Endodermal cell (in vitro differentiated cells): ENCODE measurements at regions not wholly inside any gene's neighbourhood (a gene's known extent, or its start where the extent isn't known, plus 50 kb on each side); places are given as distances from the start of the nearest gene placed in this dataset.

Experiments used
- DNase-seq: peaks from one replicate; pipeline ENCODE4 v3.0.0-alpha.2; 2017
- H3K27ac ChIP-seq: 2 replicates; pipeline ENCODE4 v1.5.1; 2013; ENCODE audit warnings: mild to moderate bottlenecking, low read depth, low read length, moderate library complexity
- H3K27me3 ChIP-seq: 2 replicates; pipeline ENCODE4 v1.6.1; 2013; ENCODE audit warnings: mild to moderate bottlenecking, low read length, moderate library complexity; ENCODE audit not compliant: insufficient read depth, control insufficient read depth, poor library complexity, severe bottlenecking
- H3K36me3 ChIP-seq: 2 replicates; pipeline ENCODE4 v1.7.0; 2013; ENCODE audit warnings: mild to moderate bottlenecking, low read length, moderate library complexity; ENCODE audit not compliant: control insufficient read depth, insufficient read depth
- H3K4me1 ChIP-seq: one replicate; pipeline ENCODE4 v1.7.0; 2013; ENCODE audit warnings: low read length; ENCODE audit not compliant: control insufficient read depth, insufficient read depth
- H3K4me3 ChIP-seq: 2 replicates; pipeline ENCODE4 v1.5.1; 2013; ENCODE audit warnings: mild to moderate bottlenecking, low read length, moderate library complexity
- H3K9ac ChIP-seq: 2 replicates; pipeline ENCODE4 v1.6.1; 2013; ENCODE audit warnings: mild to moderate bottlenecking, low read length, moderate library complexity; ENCODE audit not compliant: poor library complexity, severe bottlenecking; ENCODE audit errors: extremely low read depth
- H3K9me3 ChIP-seq: 2 replicates; pipeline ENCODE4 v1.6.1; 2013; ENCODE audit warnings: mild to moderate bottlenecking, low read length, moderate library complexity; ENCODE audit not compliant: control insufficient read depth
- H3K27ac Mint-ChIP-seq: 2 replicates; pipeline ENCODE4 v1.8.0; 2020; ENCODE audit warnings: mixed read lengths
- H3K27me3 Mint-ChIP-seq: 2 replicates; pipeline ENCODE4 v1.8.0; 2021; ENCODE audit warnings: mild to moderate bottlenecking, mixed read lengths; ENCODE audit not compliant: insufficient read depth
- H3K36me3 Mint-ChIP-seq: 2 replicates; pipeline ENCODE4 v1.8.0; 2020; ENCODE audit warnings: low read depth, mixed read lengths
- H3K4me1 Mint-ChIP-seq: 2 replicates; pipeline ENCODE4 v1.8.0; 2020; ENCODE audit warnings: mixed read lengths
- H3K4me3 Mint-ChIP-seq: 2 replicates; pipeline ENCODE4 v1.8.0; 2020; ENCODE audit warnings: mild to moderate bottlenecking, moderate library complexity, mixed read lengths
- H3K9me3 Mint-ChIP-seq: 2 replicates; pipeline ENCODE4 v1.8.0; 2020; ENCODE audit warnings: mild to moderate bottlenecking, mixed read lengths
- WGBS, 2 experiments: methylation state at CpG; one replicate each; pipeline versions ENCODE4 v1.1.5 to v1.1.7; 2013; ENCODE audit warnings: missing lambda C conversion rate in 2 of 2, mixed read lengths in 1 of 2; ENCODE audit not compliant: insufficient coverage in 1 of 2, insufficient read length in 1 of 2; 5-methylcytosine and 5-hydroxymethylcytosine counted together
- TF ChIP-seq, protein P1 (sequence below): fragments of 200-600 bp; sonication (generic); conservative IDR thresholded peaks from 2 replicates; pipeline ENCODE4 v1.5.0; 2021; ENCODE audit warnings: antibody characterized with exemption, mild to moderate bottlenecking

DNA sequence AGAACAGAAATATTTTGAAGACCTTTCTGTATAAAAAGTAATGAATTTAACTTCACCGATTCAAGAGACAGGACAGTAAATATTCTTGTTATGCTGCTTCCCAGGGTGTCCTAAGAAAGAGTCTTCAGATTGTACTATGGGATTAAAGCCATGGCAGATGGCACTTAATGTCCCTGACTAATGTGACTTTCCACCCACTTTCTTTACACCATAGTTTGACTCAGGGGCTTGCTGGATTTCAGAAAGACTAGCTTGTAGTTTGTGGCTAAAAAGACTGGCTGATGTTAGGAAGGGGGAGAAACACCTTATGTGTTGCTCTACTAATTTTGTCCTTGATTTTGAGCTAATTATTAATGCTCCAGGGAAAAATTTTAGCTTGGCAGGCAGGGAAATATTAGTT, 75.9 kb downstream of the UTRN start:
- Histone ChIP-seq H3K9me3 (no peaks in the 10 kb centered on the region), H3K9ac (no peak overlapping the region), H3K4me1 (peaks cover 5% of the 10 kb centered on the region), H3K27me3 (no peaks in the 10 kb centered on the region), H3K4me3 (no peak overlapping the region), H3K36me3 (no peaks in the 10 kb centered on the region), H3K27ac (no peak overlapping the region)
- no peak for DNase-seq
- Mint-ChIP-seq H3K36me3 (no peaks in the 10 kb centered on the region), H3K4me1 (peaks cover 22% of the 10 kb centered on the region), H3K4me3 (no peak overlapping the region), H3K27me3 (no peaks in the 10 kb centered on the region), H3K27ac (no peak overlapping the region), H3K9me3 (no peaks in the 10 kb centered on the region)
- WGBS, 2 experiments, result 97 to 100% methylated on average over 1 of the region's 1 CpG
- TF ChIP-seq, protein P1, sequence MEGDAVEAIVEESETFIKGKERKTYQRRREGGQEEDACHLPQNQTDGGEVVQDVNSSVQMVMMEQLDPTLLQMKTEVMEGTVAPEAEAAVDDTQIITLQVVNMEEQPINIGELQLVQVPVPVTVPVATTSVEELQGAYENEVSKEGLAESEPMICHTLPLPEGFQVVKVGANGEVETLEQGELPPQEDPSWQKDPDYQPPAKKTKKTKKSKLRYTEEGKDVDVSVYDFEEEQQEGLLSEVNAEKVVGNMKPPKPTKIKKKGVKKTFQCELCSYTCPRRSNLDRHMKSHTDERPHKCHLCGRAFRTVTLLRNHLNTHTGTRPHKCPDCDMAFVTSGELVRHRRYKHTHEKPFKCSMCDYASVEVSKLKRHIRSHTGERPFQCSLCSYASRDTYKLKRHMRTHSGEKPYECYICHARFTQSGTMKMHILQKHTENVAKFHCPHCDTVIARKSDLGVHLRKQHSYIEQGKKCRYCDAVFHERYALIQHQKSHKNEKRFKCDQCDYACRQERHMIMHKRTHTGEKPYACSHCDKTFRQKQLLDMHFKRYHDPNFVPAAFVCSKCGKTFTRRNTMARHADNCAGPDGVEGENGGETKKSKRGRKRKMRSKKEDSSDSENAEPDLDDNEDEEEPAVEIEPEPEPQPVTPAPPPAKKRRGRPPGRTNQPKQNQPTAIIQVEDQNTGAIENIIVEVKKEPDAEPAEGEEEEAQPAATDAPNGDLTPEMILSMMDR, result no peak

DNA sequence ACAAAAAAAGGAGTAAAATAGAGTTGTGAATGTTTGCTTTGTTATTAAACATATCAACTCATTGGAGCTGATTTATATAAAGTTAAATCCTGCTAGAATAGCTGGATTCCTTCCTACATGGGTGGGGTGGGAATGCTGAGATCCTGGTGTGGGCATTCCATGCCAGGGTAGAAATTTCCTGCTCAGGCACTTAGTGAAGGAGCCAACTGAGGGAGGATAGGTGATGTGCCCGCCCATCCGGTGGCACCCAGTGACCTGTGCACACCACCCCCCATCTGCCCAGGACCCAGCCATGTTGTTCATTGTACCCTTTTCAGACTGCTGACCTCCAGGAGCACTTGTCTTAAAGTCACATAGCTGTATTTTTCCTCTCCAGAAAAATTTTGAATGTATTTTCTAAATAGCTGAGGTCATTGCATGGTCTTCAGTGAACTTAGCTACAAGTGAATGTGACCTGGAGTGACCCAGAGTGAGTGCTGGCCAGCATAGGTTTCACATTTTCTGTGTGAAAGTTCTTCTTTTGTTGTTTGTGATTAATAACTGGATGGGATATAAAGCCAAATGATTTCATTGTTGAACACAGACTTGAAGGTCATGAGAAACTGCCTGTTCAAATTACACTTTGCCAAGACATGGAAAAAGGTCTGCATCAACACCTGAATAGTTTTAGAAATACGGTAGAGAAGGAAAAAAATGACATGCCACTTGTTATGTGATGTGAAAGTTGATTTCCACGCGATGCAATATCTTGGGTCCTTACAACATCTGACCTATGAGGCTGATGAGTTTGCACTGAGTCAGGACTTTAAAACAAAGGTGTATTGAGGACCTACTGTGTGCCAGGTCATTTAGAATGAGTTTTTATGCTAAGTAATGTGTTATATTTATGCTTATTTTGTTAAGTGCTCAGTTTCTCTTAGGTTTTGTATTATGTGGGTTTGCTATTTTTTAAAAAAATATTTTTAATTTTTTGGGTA, 77.2 kb downstream of the UTRN start:
- Mint-ChIP-seq H3K4me3 (no peak overlapping the region), H3K9me3 (no peaks in the 10 kb centered on the region), H3K27ac (no peak overlapping the region), H3K36me3 (no peaks in the 10 kb centered on the region), H3K27me3 (no peaks in the 10 kb centered on the region), H3K4me1 (peaks cover 22% of the 10 kb centered on the region)
- no peak overlapping the region for H3K9ac ChIP-seq
- no peaks in the 10 kb centered on the region for H3K9me3 ChIP-seq
- TF ChIP-seq, protein P1, result no peak
- no peaks in the 10 kb centered on the region for H3K36me3 ChIP-seq
- H3K27ac ChIP-seq, result no peak overlapping the region
- peaks cover 5% of the 10 kb centered on the region for H3K4me1 ChIP-seq
- no peak overlapping the region for H3K4me3 ChIP-seq
- no peaks in the 10 kb centered on the region for H3K27me3 ChIP-seq
- DNase-seq, result no peak
- 91 to 92% methylated on average over 5 of the region's 5 CpGs for WGBS, 2 experiments

DNA sequence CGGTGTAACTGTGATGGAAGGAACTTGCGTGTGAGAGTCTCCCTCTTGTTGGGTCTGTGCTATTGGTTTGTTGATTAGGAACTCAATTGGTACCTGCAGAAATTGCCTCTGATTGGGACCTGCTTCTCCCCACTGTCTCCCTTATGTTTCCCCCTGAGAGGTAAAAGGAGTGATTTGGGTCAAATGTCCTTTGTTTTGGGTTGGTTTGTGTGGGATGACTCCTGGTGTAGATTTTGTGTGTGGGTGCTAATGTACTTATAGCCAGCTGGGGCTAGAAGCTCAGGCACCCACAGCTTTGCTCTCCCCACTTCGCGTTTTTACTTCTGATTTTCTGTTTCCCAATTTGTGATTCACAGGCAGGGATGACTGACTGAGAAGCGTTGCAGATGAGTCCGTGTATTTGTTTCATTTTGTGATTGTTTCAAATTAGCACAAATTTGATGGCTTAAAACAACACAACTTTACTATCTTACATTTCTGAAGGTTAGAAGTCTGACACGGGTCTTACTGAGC, 79.1 kb downstream of the UTRN start:
- Histone ChIP-seq H3K4me1 (peaks cover 5% of the 10 kb centered on the region), H3K36me3 (no peaks in the 10 kb centered on the region), H3K27ac (no peak overlapping the region), H3K9me3 (peaks cover 13% of the 10 kb centered on the region), H3K4me3 (peak overlapping the region; percentile 41), H3K27me3 (no peaks in the 10 kb centered on the region), H3K9ac (no peak overlapping the region)
- Mint-ChIP-seq H3K4me1 (peaks cover 22% of the 10 kb centered on the region), H3K4me3 (no peak overlapping the region), H3K36me3 (peaks cover 6% of the 10 kb centered on the region), H3K27me3 (no peaks in the 10 kb centered on the region), H3K27ac (peak overlapping the region; percentile 24), H3K9me3 (peaks cover 9% of the 10 kb centered on the region)
- TF ChIP-seq, protein P1, result no peak
- 83 to 94% methylated on average over 1 to 7 of the region's 7 CpGs for WGBS, 2 experiments
- DNase-seq, result no peak
